Colonic mucosa (tissue), 4 donors: ENCODE measurements at regions not wholly inside any gene's neighbourhood (a gene's known extent, or its start where the extent isn't known, plus 50 kb on each side); places are given as distances from the start of the nearest gene placed in this dataset.

ENCODE experiments used
- DNase-seq: peaks from one replicate; pipeline ENCODE4 v3.0.0-alpha.2; 2020
- H3K27ac ChIP-seq: fragments of 200-600 bp; one replicate; pipeline ENCODE4 v1.8.0; 2021
- H3K27me3 ChIP-seq: fragments of 200-600 bp; one replicate; pipeline ENCODE4 v1.8.0; 2021
- H3K36me3 ChIP-seq: fragments of 200-600 bp; one replicate; pipeline ENCODE4 v1.8.0; 2021
- H3K4me1 ChIP-seq: fragments of 200-600 bp; one replicate; pipeline ENCODE4 v1.8.0; 2021; ENCODE audit warnings: mild to moderate bottlenecking
- H3K4me3 ChIP-seq: fragments of 200-600 bp; one replicate; pipeline ENCODE4 v1.8.0; 2021
- H3K9ac ChIP-seq, 2 donors: one replicate each; pipeline ENCODE4 v1.7.0; 2013; ENCODE audit warnings: control low read depth in 2 of 2, low read depth in 2 of 2, low read length in 2 of 2
- H3K9me3 ChIP-seq: fragments of 200-600 bp; one replicate; pipeline ENCODE4 v1.8.0; 2021
- intact Hi-C: fragments of 100-400 bp; cut with DNase I; formaldehyde crosslinking; loops from one replicate; pipeline ENCODE4 v1.14.1; 2022
- TF ChIP-seq, protein P1 (sequence below): fragments of 200-600 bp; IDR thresholded peaks from one replicate; pipeline ENCODE4 v1.8.0; 2022; ENCODE audit warnings: antibody characterized with exemption, mild to moderate bottlenecking
- donor health status: healthy.
- donor health status: DM: no; HTN: no; CAD: no.
- donor health status: DM: no; HTN: no; CAD: no.

GRCh38 chr1:30320581-30320890, 402.8 kb downstream of the MATN1 start:
- Histone ChIP-seq H3K9me3 (no peaks in the 10 kb centered on the region), H3K36me3 (no peaks in the 10 kb centered on the region), H3K27ac (no peak overlapping the region), H3K27me3 (no peaks in the 10 kb centered on the region), H3K4me1 (no peaks in the 10 kb centered on the region), H3K4me3 (no peak overlapping the region), H3K9ac (no peak overlapping the region)
- TF ChIP-seq, protein P1, sequence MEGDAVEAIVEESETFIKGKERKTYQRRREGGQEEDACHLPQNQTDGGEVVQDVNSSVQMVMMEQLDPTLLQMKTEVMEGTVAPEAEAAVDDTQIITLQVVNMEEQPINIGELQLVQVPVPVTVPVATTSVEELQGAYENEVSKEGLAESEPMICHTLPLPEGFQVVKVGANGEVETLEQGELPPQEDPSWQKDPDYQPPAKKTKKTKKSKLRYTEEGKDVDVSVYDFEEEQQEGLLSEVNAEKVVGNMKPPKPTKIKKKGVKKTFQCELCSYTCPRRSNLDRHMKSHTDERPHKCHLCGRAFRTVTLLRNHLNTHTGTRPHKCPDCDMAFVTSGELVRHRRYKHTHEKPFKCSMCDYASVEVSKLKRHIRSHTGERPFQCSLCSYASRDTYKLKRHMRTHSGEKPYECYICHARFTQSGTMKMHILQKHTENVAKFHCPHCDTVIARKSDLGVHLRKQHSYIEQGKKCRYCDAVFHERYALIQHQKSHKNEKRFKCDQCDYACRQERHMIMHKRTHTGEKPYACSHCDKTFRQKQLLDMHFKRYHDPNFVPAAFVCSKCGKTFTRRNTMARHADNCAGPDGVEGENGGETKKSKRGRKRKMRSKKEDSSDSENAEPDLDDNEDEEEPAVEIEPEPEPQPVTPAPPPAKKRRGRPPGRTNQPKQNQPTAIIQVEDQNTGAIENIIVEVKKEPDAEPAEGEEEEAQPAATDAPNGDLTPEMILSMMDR = no peak
- no peak for DNase-seq
- intact Hi-C loops = no loop called here

DNA sequence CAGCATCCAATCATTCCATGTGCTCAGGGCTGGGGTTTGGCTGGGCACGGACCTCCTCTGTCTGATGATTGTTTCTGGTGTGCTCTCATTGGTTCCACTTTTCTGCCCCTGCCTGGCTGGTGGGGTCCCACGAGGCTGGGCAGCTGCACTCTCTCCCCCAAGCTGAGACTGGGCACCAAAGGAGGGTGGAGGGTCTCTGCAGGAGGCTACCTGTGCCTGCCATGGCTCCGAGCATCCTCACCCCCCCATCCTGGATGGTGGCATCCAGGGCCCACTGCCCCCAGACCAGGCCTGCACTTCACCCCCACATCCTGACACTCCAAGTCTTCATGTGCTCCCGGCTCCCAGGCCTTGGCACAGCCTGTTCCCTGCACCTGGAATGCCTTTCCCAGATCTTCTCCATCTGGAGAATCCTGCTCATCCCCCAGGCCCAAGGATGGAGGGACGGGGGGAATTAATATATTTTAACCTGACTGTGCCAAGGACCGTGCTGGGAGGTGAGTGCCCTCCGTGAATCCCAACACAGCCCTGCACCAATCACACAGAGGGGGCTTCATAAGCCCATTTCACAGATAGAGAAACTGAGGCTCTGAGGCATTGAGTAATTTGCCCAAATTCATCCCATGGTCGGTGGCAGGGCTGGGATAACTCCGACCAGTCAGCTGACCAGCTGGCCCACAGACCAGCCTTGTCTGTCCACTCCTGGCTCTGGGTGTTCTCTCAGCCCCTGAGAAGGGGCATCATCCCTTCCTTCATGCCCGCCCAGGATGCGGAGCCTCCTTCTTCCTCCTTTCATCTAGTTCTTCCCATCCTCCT, 403.4 kb downstream of the MATN1 start:
- TF ChIP-seq, protein P1 = no peak
- Histone ChIP-seq H3K27me3 (no peaks in the 10 kb centered on the region), H3K36me3 (no peaks in the 10 kb centered on the region), H3K9ac (no peak overlapping the region), H3K27ac (no peak overlapping the region), H3K4me1 (no peaks in the 10 kb centered on the region), H3K9me3 (no peaks in the 10 kb centered on the region), H3K4me3 (no peak overlapping the region)
- DNase-seq = no peak
- intact Hi-C loops = no loop called here

- no peak overlapping the region for H3K27ac ChIP-seq
- H3K9me3 ChIP-seq = no peaks in the 10 kb centered on the region
- intact Hi-C loops = no loop called here
- H3K4me1 ChIP-seq = no peaks in the 10 kb centered on the region
- no peaks in the 10 kb centered on the region for H3K36me3 ChIP-seq
- no peak overlapping the region for H3K9ac ChIP-seq
- no peak overlapping the region for H3K4me3 ChIP-seq
- no peaks in the 10 kb centered on the region for H3K27me3 ChIP-seq
- TF ChIP-seq, protein P1 = no peak
- DNase-seq = no peak
Measured at GRCh38 chr1:30318864-30319718, 404.3 kb downstream of the MATN1 start.

DNA sequence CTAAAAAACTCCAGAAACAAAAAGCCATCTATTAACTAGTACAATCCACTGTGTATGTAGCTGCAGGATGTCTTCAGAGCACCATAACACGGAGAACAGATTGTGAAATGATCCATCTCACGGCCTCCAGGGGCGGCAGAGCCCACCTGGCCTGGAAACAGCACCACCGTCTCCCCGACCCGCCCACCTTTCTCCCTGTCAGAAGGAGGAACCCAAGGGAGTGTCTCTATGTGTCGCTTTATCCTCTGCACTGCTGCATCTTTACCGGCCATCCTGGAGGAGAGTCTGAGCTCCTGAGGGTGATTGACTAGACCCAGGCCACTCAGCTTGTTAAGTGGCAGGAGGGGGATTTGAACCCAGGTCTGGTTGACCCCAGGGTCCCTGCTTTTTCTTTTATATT, 405.0 kb downstream of the MATN1 start:
- no peak overlapping the region for H3K27ac ChIP-seq
- no peak overlapping the region for H3K4me3 ChIP-seq
- intact Hi-C loops = no loop called here
- no peak for DNase-seq
- H3K9ac ChIP-seq = no peak overlapping the region
- no peaks in the 10 kb centered on the region for H3K27me3 ChIP-seq
- H3K36me3 ChIP-seq = no peaks in the 10 kb centered on the region
- no peaks in the 10 kb centered on the region for H3K9me3 ChIP-seq
- TF ChIP-seq, protein P1 = no peak
- H3K4me1 ChIP-seq = no peaks in the 10 kb centered on the region

DNA sequence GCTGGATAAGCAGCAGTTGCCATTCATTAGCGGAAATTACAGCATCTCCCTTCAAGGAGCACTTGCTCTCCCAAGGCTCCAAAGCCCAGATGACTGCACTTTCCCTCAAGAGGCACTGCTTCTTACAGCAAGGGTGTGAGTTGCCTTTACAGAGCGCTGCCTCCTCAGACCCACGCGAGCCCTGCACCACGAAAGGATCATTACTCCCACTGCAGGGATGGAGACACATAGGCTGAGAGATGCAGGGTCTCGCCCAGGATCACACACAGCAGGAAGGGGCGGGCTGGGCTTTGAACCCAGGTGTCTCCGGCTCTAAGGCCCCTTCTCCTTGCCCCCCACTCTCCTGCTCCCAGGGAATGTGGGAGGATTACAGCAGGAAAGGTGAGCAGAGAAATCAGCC, 405.5 kb downstream of the MATN1 start:
- Histone ChIP-seq H3K4me3 (no peak overlapping the region), H3K9me3 (no peaks in the 10 kb centered on the region), H3K27me3 (no peaks in the 10 kb centered on the region), H3K36me3 (no peaks in the 10 kb centered on the region), H3K27ac (no peak overlapping the region), H3K9ac (no peak overlapping the region), H3K4me1 (no peaks in the 10 kb centered on the region)
- intact Hi-C loops = no loop called here
- TF ChIP-seq, protein P1 = no peak
- DNase-seq = no peak
